Skeletal muscle satellite cell (primary cell): ENCODE measurements at regions not wholly inside any gene's neighbourhood (a gene's known extent, or its start where the extent isn't known, plus 50 kb on each side); places are given as distances from the start of the nearest gene placed in this dataset.
"Not testable (repeated sequence)": the region's sequence is repeated elsewhere in the genome, so short reads cannot be mapped to it uniquely, and the experiment has no call there.

ENCODE experiments used
- H3K27me3 ChIP-seq: 2 replicates; pipeline ENCODE4 v1.7.0; 2013; ENCODE audit warnings: low read length; ENCODE audit not compliant: control insufficient read depth, insufficient read depth
- H3K36me3 ChIP-seq: 2 replicates; pipeline ENCODE4 v1.7.0; 2013; ENCODE audit warnings: mild to moderate bottlenecking, control low read depth, low read length; ENCODE audit not compliant: insufficient read depth
- H3K4me1 ChIP-seq: 2 replicates; pipeline ENCODE4 v1.7.0; 2013; ENCODE audit warnings: low read length; ENCODE audit not compliant: control insufficient read depth, insufficient read depth
- H3K4me2 ChIP-seq: 2 replicates; pipeline ENCODE4 v1.7.0; 2013; ENCODE audit warnings: mild to moderate bottlenecking, low read length
- H3K4me3 ChIP-seq: 2 replicates; pipeline ENCODE4 v1.7.0; 2013; ENCODE audit warnings: low read length
- H3K9ac ChIP-seq: 2 replicates; pipeline ENCODE4 v1.7.0; 2013; ENCODE audit warnings: mild to moderate bottlenecking, low read depth, low read length, moderate library complexity
- H3K9me3 ChIP-seq: replicated peaks from 2 replicates; pipeline ENCODE4 v1.7.0; 2013; ENCODE audit warnings: mild to moderate bottlenecking, control low read depth, low read length

GRCh38 chr6:150485161-150485958 is 114.3 kb upstream of the PLEKHG1 start:
- Histone ChIP-seq H3K4me2 (no peak overlapping the region), H3K27me3 (no peaks in the 10 kb centered on the region), H3K4me3 (no peak overlapping the region), H3K36me3 (no peaks in the 10 kb centered on the region), H3K9ac (no peak overlapping the region), H3K4me1 (no peaks in the 10 kb centered on the region), H3K9me3 (no peaks in the 10 kb centered on the region)

GRCh38 chr6:150486048-150486447 is 113.6 kb upstream of the PLEKHG1 start:
- H3K4me1 ChIP-seq: no peaks in the 10 kb centered on the region
- H3K9me3 ChIP-seq: no peaks in the 10 kb centered on the region
- no peak overlapping the region for H3K4me3 ChIP-seq
- no peak overlapping the region for H3K4me2 ChIP-seq
- H3K9ac ChIP-seq: no peak overlapping the region
- H3K36me3 ChIP-seq: no peaks in the 10 kb centered on the region
- H3K27me3 ChIP-seq: no peaks in the 10 kb centered on the region

- no peaks in the 10 kb centered on the region for H3K9me3 ChIP-seq
- H3K9ac ChIP-seq: no peak overlapping the region
These were observed 109.1 kb upstream of the PLEKHG1 start for GRCh38 chr6:150490586-150490985.

GRCh38 chr6:150491131-150491810 is 108.4 kb upstream of the PLEKHG1 start:
- H3K4me1 ChIP-seq: peaks cover 4% of the 10 kb centered on the region
- no peaks in the 10 kb centered on the region for H3K9me3 ChIP-seq
- no peak overlapping the region for H3K4me3 ChIP-seq
- no peak overlapping the region for H3K4me2 ChIP-seq
- no peaks in the 10 kb centered on the region for H3K36me3 ChIP-seq
- H3K9ac ChIP-seq: no peak overlapping the region
- H3K27me3 ChIP-seq: no peaks in the 10 kb centered on the region

More at GRCh38 chr6:150490586-150490985, 109.1 kb upstream of the PLEKHG1 start:
- Histone ChIP-seq H3K4me3 (no peak overlapping the region), H3K36me3 (no peaks in the 10 kb centered on the region), H3K27me3 (no peaks in the 10 kb centered on the region), H3K4me2 (no peak overlapping the region), H3K4me1 (peaks cover 4% of the 10 kb centered on the region)

- Histone ChIP-seq H3K9ac (no peak overlapping the region), H3K4me3 (no peak overlapping the region), H3K9me3 (no peaks in the 10 kb centered on the region), H3K27me3 (no peaks in the 10 kb centered on the region), H3K4me1 (peaks cover 4% of the 10 kb centered on the region), H3K4me2 (no peak overlapping the region), H3K36me3 (no peaks in the 10 kb centered on the region)
These were observed 107.9 kb upstream of the PLEKHG1 start for GRCh38 chr6:150491811-150492172.

- Histone ChIP-seq H3K4me1 (peaks cover 4% of the 10 kb centered on the region), H3K9me3 (no peaks in the 10 kb centered on the region), H3K4me3 (no peak overlapping the region), H3K4me2 (no peak overlapping the region), H3K9ac (no peak overlapping the region), H3K36me3 (no peaks in the 10 kb centered on the region), H3K27me3 (no peaks in the 10 kb centered on the region)
These were observed 107.2 kb upstream of the PLEKHG1 start for GRCh38 chr6:150492507-150492906.

- Histone ChIP-seq H3K4me2 (no peak overlapping the region), H3K27me3 (no peaks in the 10 kb centered on the region), H3K9ac (no peak overlapping the region), H3K9me3 (no peaks in the 10 kb centered on the region), H3K4me1 (peaks cover 4% of the 10 kb centered on the region), H3K36me3 (no peaks in the 10 kb centered on the region), H3K4me3 (no peak overlapping the region)
These were observed 106.7 kb upstream of the PLEKHG1 start for GRCh38 chr6:150492941-150493340.

- not testable (repeated sequence) for H3K4me1 ChIP-seq, H3K36me3 ChIP-seq, H3K27me3 ChIP-seq, H3K4me2 ChIP-seq, H3K4me3 ChIP-seq, H3K9ac ChIP-seq, H3K9me3 ChIP-seq
These were observed 106.1 kb upstream of the PLEKHG1 start for GRCh38 chr6:150493552-150493951.

- no peak overlapping the region for H3K9ac ChIP-seq
- H3K9me3 ChIP-seq: no peaks in the 10 kb centered on the region
- no peaks in the 10 kb centered on the region for H3K36me3 ChIP-seq
- H3K27me3 ChIP-seq: no peaks in the 10 kb centered on the region
- H3K4me2 ChIP-seq: no peak overlapping the region
- peaks cover 4% of the 10 kb centered on the region for H3K4me1 ChIP-seq
- H3K4me3 ChIP-seq: no peak overlapping the region
These were observed 105.4 kb upstream of the PLEKHG1 start for GRCh38 chr6:150494241-150494640.

- Histone ChIP-seq H3K9me3 (no peaks in the 10 kb centered on the region), H3K4me3 (no peak overlapping the region), H3K36me3 (no peaks in the 10 kb centered on the region), H3K27me3 (no peaks in the 10 kb centered on the region), H3K4me1 (peaks cover 4% of the 10 kb centered on the region), H3K9ac (no peak overlapping the region), H3K4me2 (no peak overlapping the region)
These were observed 104.6 kb upstream of the PLEKHG1 start for GRCh38 chr6:150495126-150495525.

- no peak overlapping the region for H3K4me3 ChIP-seq
- no peaks in the 10 kb centered on the region for H3K36me3 ChIP-seq
- H3K9me3 ChIP-seq: no peaks in the 10 kb centered on the region
- no peaks in the 10 kb centered on the region for H3K27me3 ChIP-seq
- H3K4me2 ChIP-seq: no peak overlapping the region
- H3K9ac ChIP-seq: no peak overlapping the region
- peaks cover 2% of the 10 kb centered on the region for H3K4me1 ChIP-seq
These were observed 103.1 kb upstream of the PLEKHG1 start for GRCh38 chr6:150496629-150497028.

GRCh38 chr6:150499882-150500312 is 99.8 kb upstream of the PLEKHG1 start:
- no peak overlapping the region for H3K4me2 ChIP-seq

More at GRCh38 chr6:150499882-150500312, 99.8 kb upstream of the PLEKHG1 start:
- no peak overlapping the region for H3K4me3 ChIP-seq
- H3K36me3 ChIP-seq: no peaks in the 10 kb centered on the region
- H3K27me3 ChIP-seq: no peaks in the 10 kb centered on the region
- H3K9ac ChIP-seq: no peak overlapping the region
- no peaks in the 10 kb centered on the region for H3K9me3 ChIP-seq
- no peaks in the 10 kb centered on the region for H3K4me1 ChIP-seq
